Caco-2 (cell line): ENCODE measurements at regions not wholly inside any gene's neighbourhood (a gene's known extent, or its start where the extent isn't known, plus 50 kb on each side); places are given as distances from the start of the nearest gene placed in this dataset.

ENCODE experiments used
- BruUV-seq: library from RNA; stranded (reverse); fragments of 400-500 nt; replicated peaks from 2 replicates; lab custom pipeline; 2021; lab: Mats Ljungman, UMichigan
- CTCF ChIA-PET: fragments of 300-600 bp; sonication (Branson Sonifier 250); formaldehyde crosslinking; loops from one replicate; lab custom pipeline; 2022; ENCODE audit warnings: antibody characterized with exemption; lab: Charles Lee
- POLR2A ChIA-PET: fragments of 300-600 bp; sonication (Branson Sonifier 250); formaldehyde crosslinking; loops from one replicate; lab custom pipeline; 2022; ENCODE audit warnings: antibody characterized with exemption; lab: Charles Lee
- DNase-seq, 2 experiments: peaks; one replicate each; pipeline versions ENCODE4 v3.0.0 to v3.0.0-alpha.2; 2020 to 2022
- H3K27me3 ChIP-seq: replicated peaks from 2 replicates; pipeline ENCODE4 v1.6.0; 2011; ENCODE audit warnings: low read length; ENCODE audit not compliant: control insufficient read depth, insufficient read depth
- H3K36me3 ChIP-seq: 2 replicates; pipeline ENCODE4 v1.5.1; 2011; ENCODE audit warnings: low read length; ENCODE audit not compliant: control insufficient read depth, insufficient read depth
- H3K4me1 ChIP-seq: fragments of 250-450 bp; sonication (Bioruptor Pico); 2 replicates; pipeline ENCODE4 v1.5.1; 2020; ENCODE audit warnings: mild to moderate bottlenecking
- H3K4me3 ChIP-seq: 2 replicates; pipeline ENCODE4 v1.5.1; 2011; ENCODE audit warnings: low read depth, mild to moderate bottlenecking, control low read depth, low read length
- H3K9me3 ChIP-seq: fragments of 250-450 bp; sonication (Bioruptor Pico); 2 replicates; pipeline ENCODE4 v1.5.1; 2020; ENCODE audit warnings: mild to moderate bottlenecking, moderate library complexity
- H3K27ac Mint-ChIP-seq: one replicate; pipeline ENCODE4 v1.8.0; 2022; ENCODE audit warnings: mixed read lengths; ENCODE audit not compliant: unreplicated experiment
- H3K27me3 Mint-ChIP-seq: one replicate; pipeline ENCODE4 v1.8.0; 2022; ENCODE audit warnings: mixed read lengths; ENCODE audit not compliant: insufficient read depth, unreplicated experiment
- H3K36me3 Mint-ChIP-seq: one replicate; pipeline ENCODE4 v1.8.0; 2022; ENCODE audit warnings: mild to moderate bottlenecking, mixed read lengths; ENCODE audit not compliant: insufficient read depth, unreplicated experiment
- H3K4me1 Mint-ChIP-seq: one replicate; pipeline ENCODE4 v1.8.0; 2022; ENCODE audit warnings: low read depth, mixed read lengths; ENCODE audit not compliant: unreplicated experiment
- H3K4me3 Mint-ChIP-seq: one replicate; pipeline ENCODE4 v1.8.0; 2022; ENCODE audit warnings: mild to moderate bottlenecking, moderate library complexity, mixed read lengths; ENCODE audit not compliant: unreplicated experiment
- H3K9me3 Mint-ChIP-seq: one replicate; pipeline ENCODE4 v1.8.0; 2022; ENCODE audit warnings: mixed read lengths; ENCODE audit not compliant: unreplicated experiment
- CTCF ChIP-seq, 2 experiments: fragments of 200-600 bp in 1 of 2; IDR thresholded peaks; 1 replicate in 1 of 2; 2 replicates in 1 of 2; pipeline versions ENCODE4 v1.5.1 to v1.8.0; 2011 to 2022; ENCODE audit warnings: antibody characterized with exemption in 1 of 2, control low read depth in 1 of 2, inconsistent platforms in 1 of 2, low read depth in 1 of 2, low read length in 1 of 2, mild to moderate bottlenecking in 1 of 2, moderate library complexity in 1 of 2; ENCODE audit not compliant: insufficient read depth in 1 of 2, severe bottlenecking in 1 of 2, unreplicated experiment in 1 of 2
- intact Hi-C: fragments of 100-400 bp; cut with micrococcal nuclease; formaldehyde crosslinking; loops from one replicate; pipeline ENCODE4 v1.10.0; 2022; ENCODE audit not compliant: unreplicated experiment

DNA sequence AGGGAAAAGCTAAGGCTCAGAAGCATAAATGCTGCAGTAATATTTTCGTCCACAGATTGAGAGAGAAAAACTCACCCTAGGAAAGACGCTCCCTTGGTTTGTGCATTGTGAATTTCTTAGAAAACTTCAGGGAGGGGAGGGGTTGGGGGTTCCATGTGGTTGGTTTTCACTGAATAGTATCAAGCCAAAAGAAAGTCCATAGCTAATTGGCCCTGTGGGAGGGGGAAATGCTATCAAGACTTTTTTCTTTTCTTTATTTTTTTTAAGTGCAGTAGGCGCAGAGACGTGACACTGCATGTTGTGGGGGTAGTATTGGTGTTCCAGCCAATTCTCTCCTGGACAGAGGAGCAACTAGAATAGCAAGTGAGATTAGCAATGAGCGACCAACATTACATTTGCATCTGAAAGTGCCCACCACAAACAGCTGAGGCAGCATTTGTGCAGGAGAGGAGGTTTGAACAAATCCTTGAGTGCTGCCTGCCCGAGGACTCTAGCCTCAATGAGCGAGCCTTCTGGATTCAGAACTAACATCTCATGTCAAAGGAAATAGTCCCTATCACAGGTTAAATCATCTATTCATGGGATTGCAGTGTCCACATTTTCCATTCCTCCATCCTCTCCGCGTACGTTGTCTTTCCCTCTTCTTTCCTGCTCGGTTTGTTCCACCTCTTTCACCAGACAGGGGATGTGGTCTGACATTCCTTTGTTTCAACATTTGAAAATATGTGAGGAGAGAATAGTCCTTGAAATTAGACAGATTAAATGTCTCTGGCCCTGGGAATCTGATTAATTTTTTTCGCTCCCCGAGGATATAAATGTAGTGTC is 118.0 kb upstream of the MARK1 start:
- no TSS peak for BruUV-seq

GRCh38 chr1:220407191-220407590 is 120.7 kb upstream of the MARK1 start:
- Histone ChIP-seq H3K27me3 (no peaks in the 10 kb centered on the region), H3K4me3 (no peak overlapping the region), H3K9me3 (no peaks in the 10 kb centered on the region), H3K36me3 (no peaks in the 10 kb centered on the region), H3K4me1 (peaks cover 17% of the 10 kb centered on the region; the same call in 1 of the 2 replicates)
- H3K4me1 Mint-ChIP-seq: peaks cover 20% of the 10 kb centered on the region
- no peaks in the 10 kb centered on the region for H3K27me3 Mint-ChIP-seq
- peak; percentile 50 to 51 for DNase-seq
- CTCF ChIA-PET: no interaction called here
- BruUV-seq: no TSS peak
- no peak overlapping the region for H3K4me3 Mint-ChIP-seq
- H3K9me3 Mint-ChIP-seq: peaks cover 12% of the 10 kb centered on the region
- POLR2A ChIA-PET: no interaction called here
- peaks cover 5% of the 10 kb centered on the region for H3K36me3 Mint-ChIP-seq
- no peak overlapping the region for H3K27ac Mint-ChIP-seq
- no peak for TF ChIP-seq CTCF (IDR thresholded peaks at IDR 0.05; ENCODE audit: insufficient read depth in 1 of 2, low read depth in 1 of 2, low read length in 1 of 2, severe bottlenecking in 1 of 2, unreplicated experiment in 1 of 2)
- intact Hi-C loops: loop anchor here (1.0 to 2.0 kb wide), 3 partner anchors 22 to 38 kb away; no protein-coding TSS in a partner anchor

More for the DNA sequence above, 118.0 kb upstream of the MARK1 start:
- Mint-ChIP-seq H3K27me3 (no peaks in the 10 kb centered on the region), H3K9me3 (no peaks in the 10 kb centered on the region), H3K4me3 (no peak overlapping the region), H3K4me1 (peaks cover 6% of the 10 kb centered on the region), H3K36me3 (no peaks in the 10 kb centered on the region), H3K27ac (no peak overlapping the region)
- POLR2A ChIA-PET: no interaction called here
- intact Hi-C loops: no loop called here
- Histone ChIP-seq H3K36me3 (no peaks in the 10 kb centered on the region), H3K27me3 (no peaks in the 10 kb centered on the region), H3K4me1 (peaks cover 7% of the 10 kb centered on the region; the same call in 1 of the 2 replicates), H3K4me3 (no peak overlapping the region), H3K9me3 (no peaks in the 10 kb centered on the region)
- TF ChIP-seq CTCF (IDR thresholded peaks at IDR 0.05; ENCODE audit: insufficient read depth in 1 of 2, low read depth in 1 of 2, low read length in 1 of 2, severe bottlenecking in 1 of 2, unreplicated experiment in 1 of 2): no peak
- CTCF ChIA-PET: no interaction called here
- DNase-seq: no peak

GRCh38 chr1:220398238-220398637 is 126.0 kb upstream of the RAB3GAP2 start:
- no TSS peak for BruUV-seq
- intact Hi-C loops: no loop called here

More at GRCh38 chr1:220398238-220398637, 126.0 kb upstream of the RAB3GAP2 start:
- peaks cover 6% of the 10 kb centered on the region; the same call in 1 of the 2 replicates for H3K4me1 ChIP-seq
- Mint-ChIP-seq H3K27me3 (peaks cover 15% of the 10 kb centered on the region), H3K36me3 (peaks cover 2% of the 10 kb centered on the region), H3K9me3 (peaks cover 23% of the 10 kb centered on the region), H3K4me1 (peaks cover 13% of the 10 kb centered on the region), H3K4me3 (no peak overlapping the region), H3K27ac (no peak overlapping the region)
- H3K27me3 ChIP-seq: no peaks in the 10 kb centered on the region
- ChIA-PET POLR2A (no interaction called here), CTCF (no interaction called here)
- H3K9me3 ChIP-seq: no peaks in the 10 kb centered on the region
- H3K4me3 ChIP-seq: no peak overlapping the region
- no peaks in the 10 kb centered on the region for H3K36me3 ChIP-seq
- no peak for DNase-seq
- no peak for TF ChIP-seq CTCF (IDR thresholded peaks at IDR 0.05; ENCODE audit: insufficient read depth in 1 of 2, low read depth in 1 of 2, low read length in 1 of 2, severe bottlenecking in 1 of 2, unreplicated experiment in 1 of 2)
